ENCODE measurements at regions not wholly inside any gene's neighbourhood (a gene's known extent, or its start where the extent isn't known, plus 50 kb on each side); places are given as distances from the start of the nearest gene placed in this dataset.

GRCh38 chr10:47207894-47208469, 92.0 kb upstream of the GDF10 start:
- TF ChIP-seq, protein P1, sequence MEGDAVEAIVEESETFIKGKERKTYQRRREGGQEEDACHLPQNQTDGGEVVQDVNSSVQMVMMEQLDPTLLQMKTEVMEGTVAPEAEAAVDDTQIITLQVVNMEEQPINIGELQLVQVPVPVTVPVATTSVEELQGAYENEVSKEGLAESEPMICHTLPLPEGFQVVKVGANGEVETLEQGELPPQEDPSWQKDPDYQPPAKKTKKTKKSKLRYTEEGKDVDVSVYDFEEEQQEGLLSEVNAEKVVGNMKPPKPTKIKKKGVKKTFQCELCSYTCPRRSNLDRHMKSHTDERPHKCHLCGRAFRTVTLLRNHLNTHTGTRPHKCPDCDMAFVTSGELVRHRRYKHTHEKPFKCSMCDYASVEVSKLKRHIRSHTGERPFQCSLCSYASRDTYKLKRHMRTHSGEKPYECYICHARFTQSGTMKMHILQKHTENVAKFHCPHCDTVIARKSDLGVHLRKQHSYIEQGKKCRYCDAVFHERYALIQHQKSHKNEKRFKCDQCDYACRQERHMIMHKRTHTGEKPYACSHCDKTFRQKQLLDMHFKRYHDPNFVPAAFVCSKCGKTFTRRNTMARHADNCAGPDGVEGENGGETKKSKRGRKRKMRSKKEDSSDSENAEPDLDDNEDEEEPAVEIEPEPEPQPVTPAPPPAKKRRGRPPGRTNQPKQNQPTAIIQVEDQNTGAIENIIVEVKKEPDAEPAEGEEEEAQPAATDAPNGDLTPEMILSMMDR (IDR thresholded peaks at IDR 0.05): no peak
- DNase-seq (ENCODE audit: low spot score) (no peak), ATAC-seq (ENCODE audit: low FRiP score) (no peak)

DNA sequence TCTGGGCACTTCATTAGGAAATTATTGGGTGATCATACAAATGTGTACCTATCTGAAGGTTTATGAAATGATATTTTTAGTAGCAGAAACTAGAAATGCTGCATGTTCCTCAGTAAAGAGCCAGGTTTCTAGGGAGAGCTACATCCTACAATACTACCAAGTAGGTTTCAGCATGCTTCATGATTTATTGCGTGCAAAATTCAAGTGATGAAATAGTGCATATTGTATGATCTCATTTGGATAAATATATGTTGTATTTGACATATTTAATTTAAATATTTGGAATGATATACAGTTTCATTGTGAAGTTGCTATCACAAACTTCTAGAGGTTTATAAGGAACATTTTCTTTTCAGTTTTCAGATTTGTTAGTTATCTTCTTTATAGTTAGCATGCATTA, 90.5 kb upstream of the GDF10 start:
- ATAC-seq (ENCODE audit: low FRiP score) (no peak), DNase-seq (ENCODE audit: low spot score) (no peak)

DNA sequence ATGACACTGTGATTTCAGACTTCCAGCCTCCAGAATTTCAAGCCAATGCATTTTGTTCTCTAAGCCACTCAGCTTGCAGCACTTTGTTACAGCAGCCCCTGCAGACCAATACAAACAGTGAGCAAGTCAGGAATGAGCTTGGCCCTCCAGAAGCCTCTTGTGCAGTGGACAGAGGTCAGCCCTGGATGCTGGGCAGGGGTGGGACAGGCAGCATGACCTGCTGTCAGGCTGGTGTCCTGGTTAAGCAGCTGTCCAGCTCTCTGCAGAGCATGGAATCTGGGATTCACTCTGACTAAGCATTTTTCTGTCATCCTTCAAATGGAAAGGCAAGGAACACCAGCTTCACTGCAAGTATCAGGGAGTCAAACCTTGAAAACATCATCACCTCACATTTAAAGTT, 85.5 kb upstream of the GDF10 start:
- TF ChIP-seq, protein P1 (IDR thresholded peaks at IDR 0.05): no peak
- DNase-seq (ENCODE audit: low spot score): no peak
- ATAC-seq (ENCODE audit: low FRiP score): no peak

More for the DNA sequence above, 90.5 kb upstream of the GDF10 start:
- TF ChIP-seq, protein P1 (IDR thresholded peaks at IDR 0.05): no peak

DNA sequence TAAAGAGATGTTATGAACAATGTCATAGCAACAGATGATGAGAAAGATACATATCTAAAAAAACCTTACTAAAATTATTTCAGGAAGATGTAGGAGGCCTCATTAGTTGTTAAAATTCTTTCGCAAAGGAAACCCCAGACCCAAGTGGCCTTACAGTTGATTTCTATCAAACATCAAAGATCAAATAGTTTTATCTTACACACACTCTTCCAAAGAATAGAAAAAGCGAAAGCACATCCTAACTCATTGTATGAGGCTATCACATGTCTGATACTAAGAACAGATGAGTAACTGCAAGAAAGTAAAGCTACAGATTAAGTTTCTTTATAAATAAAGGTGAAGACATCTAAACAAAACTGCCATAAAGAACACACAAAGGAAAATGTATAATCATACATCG, 82.9 kb upstream of the GDF10 start:
- DNase-seq (ENCODE audit: low spot score) (no peak), ATAC-seq (ENCODE audit: low FRiP score) (no peak)
- TF ChIP-seq, protein P1 (IDR thresholded peaks at IDR 0.05): no peak

DNA sequence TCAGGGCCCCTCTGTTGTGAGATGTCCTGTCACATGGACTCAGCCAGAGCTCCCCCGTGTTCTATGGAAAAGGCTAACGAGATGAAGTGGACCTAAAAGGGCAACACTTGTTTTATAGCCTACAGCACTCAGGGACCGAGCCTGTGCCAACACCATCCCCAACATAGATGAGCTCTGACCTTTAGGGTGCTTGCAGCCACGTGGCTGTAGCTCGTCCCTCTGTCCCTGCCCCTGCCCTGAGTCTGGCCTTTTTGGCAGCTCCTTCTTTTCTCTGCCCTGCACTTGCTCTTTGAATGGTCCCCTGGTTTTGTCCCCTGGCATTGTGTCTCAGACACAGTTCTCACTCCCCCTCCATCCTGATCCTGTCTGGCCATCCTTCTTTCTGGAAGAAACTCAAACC, 81.2 kb upstream of the GDF10 start:
- ATAC-seq (ENCODE audit: low FRiP score): no peak
- no peak for DNase-seq (ENCODE audit: low spot score)
- TF ChIP-seq, protein P1 (IDR thresholded peaks at IDR 0.05): no peak

DNA sequence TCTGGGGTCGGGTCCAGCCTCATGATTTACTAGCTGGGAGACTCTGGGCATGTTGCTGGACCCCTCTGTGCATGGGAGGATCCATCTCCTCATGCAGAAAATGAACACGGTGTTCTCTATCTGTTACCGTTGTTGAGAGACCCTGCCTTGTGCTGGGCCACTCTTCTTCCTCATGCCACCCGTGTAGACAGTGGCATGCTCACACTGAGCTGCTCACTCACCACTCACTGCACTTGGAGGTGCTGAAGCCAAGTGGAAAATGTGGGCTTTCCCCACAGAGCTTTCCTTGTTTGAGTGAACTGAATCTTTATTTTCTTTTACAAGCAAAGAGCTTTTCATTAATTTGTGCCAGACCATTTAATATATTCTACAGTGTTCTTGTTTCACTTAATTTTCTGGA, 77.5 kb upstream of the GDF10 start:
- TF ChIP-seq, protein P1 (IDR thresholded peaks at IDR 0.05): no peak
- no peak for DNase-seq (ENCODE audit: low spot score)
- ATAC-seq (ENCODE audit: low FRiP score): no peak

DNA sequence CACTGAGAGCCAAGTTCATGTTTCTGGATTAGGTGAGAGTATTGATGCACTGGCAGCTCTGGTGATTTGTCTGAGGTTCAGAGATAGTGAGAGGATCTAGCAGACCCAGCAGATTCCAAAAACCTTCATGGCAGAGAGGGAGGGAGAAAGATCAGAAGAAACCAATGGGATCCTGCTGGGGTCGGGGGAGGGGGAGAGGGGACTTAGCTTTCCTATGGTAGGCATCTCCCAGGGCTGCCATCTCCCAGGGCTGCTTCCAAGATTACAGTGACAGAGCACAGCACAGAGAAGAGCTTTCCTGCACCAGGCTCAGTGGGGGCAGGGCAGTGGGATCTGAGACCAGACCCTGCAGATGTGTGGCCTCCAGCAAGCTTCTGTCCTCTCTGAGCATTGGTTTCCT, 76.8 kb upstream of the GDF10 start:
- DNase-seq (ENCODE audit: low spot score) (no peak), ATAC-seq (ENCODE audit: low FRiP score) (no peak)
- TF ChIP-seq, protein P1 (IDR thresholded peaks at IDR 0.05): no peak
